ENCODE measurements at regions not wholly inside any gene's neighbourhood (a gene's known extent, or its start where the extent isn't known, plus 50 kb on each side); places are given as distances from the start of the nearest gene placed in this dataset.
"Not testable (repeated sequence)": the region's sequence is repeated elsewhere in the genome, so short reads cannot be mapped to it uniquely, and the experiment has no call there.

- TF ChIP-seq, protein P1, sequence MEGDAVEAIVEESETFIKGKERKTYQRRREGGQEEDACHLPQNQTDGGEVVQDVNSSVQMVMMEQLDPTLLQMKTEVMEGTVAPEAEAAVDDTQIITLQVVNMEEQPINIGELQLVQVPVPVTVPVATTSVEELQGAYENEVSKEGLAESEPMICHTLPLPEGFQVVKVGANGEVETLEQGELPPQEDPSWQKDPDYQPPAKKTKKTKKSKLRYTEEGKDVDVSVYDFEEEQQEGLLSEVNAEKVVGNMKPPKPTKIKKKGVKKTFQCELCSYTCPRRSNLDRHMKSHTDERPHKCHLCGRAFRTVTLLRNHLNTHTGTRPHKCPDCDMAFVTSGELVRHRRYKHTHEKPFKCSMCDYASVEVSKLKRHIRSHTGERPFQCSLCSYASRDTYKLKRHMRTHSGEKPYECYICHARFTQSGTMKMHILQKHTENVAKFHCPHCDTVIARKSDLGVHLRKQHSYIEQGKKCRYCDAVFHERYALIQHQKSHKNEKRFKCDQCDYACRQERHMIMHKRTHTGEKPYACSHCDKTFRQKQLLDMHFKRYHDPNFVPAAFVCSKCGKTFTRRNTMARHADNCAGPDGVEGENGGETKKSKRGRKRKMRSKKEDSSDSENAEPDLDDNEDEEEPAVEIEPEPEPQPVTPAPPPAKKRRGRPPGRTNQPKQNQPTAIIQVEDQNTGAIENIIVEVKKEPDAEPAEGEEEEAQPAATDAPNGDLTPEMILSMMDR (IDR thresholded peaks at IDR 0.05), result not testable (repeated sequence)
- not testable (repeated sequence) for TF ChIP-seq POLR2A, EP300, POLR2AphosphoS5 (IDR thresholded peaks at IDR 0.05)
Measured at GRCh38 chr2:87640961-87641563, 106.8 kb upstream of the PLGLB2 start.
